ENCODE measurements at regions not wholly inside any gene's neighbourhood (a gene's known extent, or its start where the extent isn't known, plus 50 kb on each side); places are given as distances from the start of the nearest gene placed in this dataset.

DNA sequence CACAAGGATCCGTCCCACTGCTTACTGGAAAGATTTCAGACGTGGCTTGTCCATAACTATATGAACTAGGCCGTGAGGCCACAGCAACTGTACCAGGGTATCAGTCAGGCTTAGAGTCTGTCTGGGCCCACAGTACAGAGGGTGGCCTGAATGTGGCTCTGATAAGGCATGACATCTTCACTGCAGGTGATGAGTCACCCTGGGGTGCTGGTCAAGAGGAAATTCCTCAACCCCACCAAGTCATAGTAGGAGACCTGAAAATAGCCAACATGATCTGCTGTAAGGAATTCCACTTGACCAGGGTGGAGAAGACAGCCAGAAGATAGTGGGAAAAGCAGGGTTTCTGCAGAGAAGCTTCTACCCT is 107.7 kb downstream of the INHBB start:
- TF ChIP-seq, protein P1, sequence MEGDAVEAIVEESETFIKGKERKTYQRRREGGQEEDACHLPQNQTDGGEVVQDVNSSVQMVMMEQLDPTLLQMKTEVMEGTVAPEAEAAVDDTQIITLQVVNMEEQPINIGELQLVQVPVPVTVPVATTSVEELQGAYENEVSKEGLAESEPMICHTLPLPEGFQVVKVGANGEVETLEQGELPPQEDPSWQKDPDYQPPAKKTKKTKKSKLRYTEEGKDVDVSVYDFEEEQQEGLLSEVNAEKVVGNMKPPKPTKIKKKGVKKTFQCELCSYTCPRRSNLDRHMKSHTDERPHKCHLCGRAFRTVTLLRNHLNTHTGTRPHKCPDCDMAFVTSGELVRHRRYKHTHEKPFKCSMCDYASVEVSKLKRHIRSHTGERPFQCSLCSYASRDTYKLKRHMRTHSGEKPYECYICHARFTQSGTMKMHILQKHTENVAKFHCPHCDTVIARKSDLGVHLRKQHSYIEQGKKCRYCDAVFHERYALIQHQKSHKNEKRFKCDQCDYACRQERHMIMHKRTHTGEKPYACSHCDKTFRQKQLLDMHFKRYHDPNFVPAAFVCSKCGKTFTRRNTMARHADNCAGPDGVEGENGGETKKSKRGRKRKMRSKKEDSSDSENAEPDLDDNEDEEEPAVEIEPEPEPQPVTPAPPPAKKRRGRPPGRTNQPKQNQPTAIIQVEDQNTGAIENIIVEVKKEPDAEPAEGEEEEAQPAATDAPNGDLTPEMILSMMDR (conservative IDR thresholded peaks at IDR 0.05 in 1 of 2, IDR thresholded peaks at IDR 0.05 in 1 of 2; ENCODE audit: low read depth in 1 of 2, low read length in 2 of 2), result no peak
- no peak for TF ChIP-seq EZH2 (IDR thresholded peaks at IDR 0.05; ENCODE audit: low read length, missing control alignments)
